DND-41 (cell line): ENCODE measurements at regions not wholly inside any gene's neighbourhood (a gene's known extent, or its start where the extent isn't known, plus 50 kb on each side); places are given as distances from the start of the nearest gene placed in this dataset.

Source experiments
- ATAC-seq: fragments of 200-7000 bp; cut with Tn5 transposase; 3 replicates; pipeline ENCODE4 v1.9.1; 2021; ENCODE audit warnings: low read depth; ENCODE audit not compliant: insufficient read depth
- DNase-seq: peaks from one replicate; pipeline ENCODE4 v3.0.0-alpha.2; 2020
- H2AFZ ChIP-seq: 2 replicates; pipeline ENCODE4 v1.6.0; 2012; ENCODE audit warnings: low read depth, low read length
- H3K27ac ChIP-seq: 2 replicates; pipeline ENCODE4 v1.5.1; 2012; ENCODE audit warnings: low read length, inconsistent platforms
- H3K27me3 ChIP-seq: fragments of 200-600 bp; sonication (generic); 2 replicates; pipeline ENCODE4 v1.6.0; 2012; ENCODE audit warnings: low read length, mild to moderate bottlenecking, inconsistent platforms; ENCODE audit not compliant: insufficient read depth, poor library complexity
- H3K36me3 ChIP-seq: 2 replicates; pipeline ENCODE4 v1.5.1; 2012; ENCODE audit warnings: low read length, inconsistent platforms; ENCODE audit not compliant: insufficient read depth
- H3K4me1 ChIP-seq: 2 replicates; pipeline ENCODE4 v1.5.1; 2012; ENCODE audit warnings: mild to moderate bottlenecking, low read length; ENCODE audit not compliant: insufficient read depth
- H3K4me2 ChIP-seq: 2 replicates; pipeline ENCODE4 v1.6.0; 2012; ENCODE audit warnings: mild to moderate bottlenecking, moderate library complexity, low read length, inconsistent platforms; ENCODE audit not compliant: insufficient read depth
- H3K4me3 ChIP-seq, 2 experiments: fragments of 200-600 bp in 1 of 2; shearing (Covaris generic) in 1 of 2; 2 replicates each; pipeline ENCODE4 v1.5.1; 2012 to 2016; ENCODE audit warnings: inconsistent platforms in 2 of 2, low read length in 2 of 2, mild to moderate bottlenecking in 2 of 2, low read depth in 1 of 2, moderate library complexity in 1 of 2
- H3K79me2 ChIP-seq: 2 replicates; pipeline ENCODE4 v1.6.0; 2012; ENCODE audit warnings: low read length, inconsistent platforms; ENCODE audit not compliant: insufficient read depth
- H3K9ac ChIP-seq: 2 replicates; pipeline ENCODE4 v1.6.0; 2012; ENCODE audit warnings: low read depth, mild to moderate bottlenecking, inconsistent platforms, low read length, moderate library complexity
- H3K9me3 ChIP-seq: 2 replicates; pipeline ENCODE4 v1.5.1; 2012; ENCODE audit warnings: low read length, moderate library complexity, mild to moderate bottlenecking, inconsistent platforms; ENCODE audit not compliant: insufficient read depth, severe bottlenecking
- H4K20me1 ChIP-seq: 2 replicates; pipeline ENCODE4 v1.6.0; 2012; ENCODE audit warnings: low read length; ENCODE audit not compliant: insufficient read depth
- CTCF ChIP-seq: IDR thresholded peaks from 2 replicates; pipeline ENCODE4 v1.5.1; 2012; ENCODE audit warnings: borderline replicate concordance, low read length, moderate library complexity, mild to moderate bottlenecking; ENCODE audit not compliant: poor library complexity, severe bottlenecking; ENCODE audit errors: extremely low read depth
- EZH2 ChIP-seq: IDR thresholded peaks from 3 replicates; pipeline ENCODE4 v1.6.1; 2012; ENCODE audit warnings: borderline replicate concordance, low read depth, mild to moderate bottlenecking, moderate library complexity, low read length, inconsistent platforms; ENCODE audit not compliant: severe bottlenecking

GRCh38 chr6:112557435-112557834, 210.3 kb downstream of the RFPL4B start:
- Histone ChIP-seq H3K4me2 (no peak overlapping the region), H3K9me3 (no peaks in the 10 kb centered on the region), H3K4me1 (no peaks in the 10 kb centered on the region), H3K36me3 (no peaks in the 10 kb centered on the region), H3K27ac (no peak overlapping the region), H3K9ac (no peak overlapping the region), H3K4me3 (no peak overlapping the region), H4K20me1 (no peaks in the 10 kb centered on the region), H3K27me3 (peaks cover 4% of the 10 kb centered on the region), H3K79me2 (no peaks in the 10 kb centered on the region), H2AFZ (no peak overlapping the region)
- no peak for ATAC-seq
- no peak for DNase-seq
- TF ChIP-seq CTCF = no peak
- TF ChIP-seq EZH2 = no peak

- TF ChIP-seq EZH2 (no peak), CTCF (no peak)
- ATAC-seq = no peak
- H4K20me1 ChIP-seq = no peaks in the 10 kb centered on the region
Measured at GRCh38 chr6:112557961-112558360, 210.8 kb downstream of the RFPL4B start.

GRCh38 chr6:112560651-112561050, 213.5 kb downstream of the RFPL4B start:
- Histone ChIP-seq H3K4me1 (no peaks in the 10 kb centered on the region), H3K27me3 (peaks cover 4% of the 10 kb centered on the region), H3K9ac (no peak overlapping the region), H3K4me3 (no peak overlapping the region), H3K36me3 (no peaks in the 10 kb centered on the region), H2AFZ (no peak overlapping the region), H3K79me2 (no peaks in the 10 kb centered on the region), H3K9me3 (no peaks in the 10 kb centered on the region), H4K20me1 (no peaks in the 10 kb centered on the region), H3K4me2 (no peak overlapping the region), H3K27ac (no peak overlapping the region)
- ATAC-seq = no peak
- no peak for DNase-seq
- TF ChIP-seq EZH2 (no peak), CTCF (no peak)

More at GRCh38 chr6:112557961-112558360, 210.8 kb downstream of the RFPL4B start:
- Histone ChIP-seq H3K4me1 (no peaks in the 10 kb centered on the region), H3K27ac (no peak overlapping the region), H3K79me2 (no peaks in the 10 kb centered on the region), H3K9me3 (no peaks in the 10 kb centered on the region), H2AFZ (no peak overlapping the region), H3K27me3 (peaks cover 4% of the 10 kb centered on the region), H3K4me3 (no peak overlapping the region), H3K9ac (no peak overlapping the region), H3K4me2 (no peak overlapping the region), H3K36me3 (no peaks in the 10 kb centered on the region)
- DNase-seq = no peak
